ENCODE measurements at regions not wholly inside any gene's neighbourhood (a gene's known extent, or its start where the extent isn't known, plus 50 kb on each side); places are given as distances from the start of the nearest gene placed in this dataset.

GRCh38 chr4:169826634-169827187, 69.0 kb upstream of the HPF1 start:
- H3K9ac ChIP-seq (replicated peaks in 1 of 4; ENCODE audit: extremely low read depth in 1 of 4, low read depth in 3 of 4, low read length in 3 of 4), result no peak overlapping the region
- H3K4me1 ChIP-seq (replicated peaks in 1 of 4; ENCODE audit: control insufficient read depth in 3 of 4, insufficient read depth in 4 of 4, low read length in 3 of 4), result no peaks in the 10 kb centered on the region
- no peak overlapping the region for H2AK5ac ChIP-seq (ENCODE audit: low read depth, low read length)
- FAIRE-seq (no peak), DNase-seq (ENCODE audit: low read depth in 1 of 2, low spot score in 2 of 2) (no peak)
- H2BK120ac ChIP-seq (replicated peaks; ENCODE audit: low read depth, low read length), result no peak overlapping the region
- no peaks in the 10 kb centered on the region for H3K79me1 ChIP-seq (ENCODE audit: low read depth, low read length)
- no peak overlapping the region for H3K56ac ChIP-seq (replicated peaks; ENCODE audit: insufficient read length, low read depth, low read length)
- no peak overlapping the region for H3K4me2 ChIP-seq (ENCODE audit: insufficient read depth in 1 of 2, low read depth in 2 of 2, low read length in 2 of 2)
- H4K8ac ChIP-seq (ENCODE audit: extremely low read depth, insufficient read depth, low read length), result no peak overlapping the region
- 90% methylated on average over 6 of the region's 6 CpGs; no CpG with 5 or more reads in 1 of the 2 experiments for WGBS, 2 experiments (ENCODE audit: extremely low coverage in 1 of 2, insufficient coverage in 1 of 2, insufficient read length in 1 of 2, insufficient replicate concordance in 2 of 2, low coverage in 1 of 2, low lambda C conversion rate in 2 of 2, missing lambda C conversion rate in 1 of 2)
- H3K27me3 ChIP-seq (replicated peaks in 1 of 4; ENCODE audit: control insufficient read depth in 3 of 4, extremely low read depth in 1 of 4, insufficient read depth in 3 of 4, low read length in 3 of 4), result no peaks in the 10 kb centered on the region
- TF ChIP-seq SIRT6 (IDR thresholded peaks at IDR 0.05; ENCODE audit: low read length) (no peak), GTF2F1 (IDR thresholded peaks at IDR 0.05; ENCODE audit: borderline replicate concordance, low read depth, low read length) (no peak), RXRA (IDR thresholded peaks at IDR 0.05; ENCODE audit: insufficient read depth, low read depth, low read length) (no peak), EGR1 (IDR thresholded peaks at IDR 0.05; ENCODE audit: borderline replicate concordance, low read depth, low read length) (no peak), JUND (IDR thresholded peaks at IDR 0.05; ENCODE audit: low read length) (no peak), SUZ12 (IDR thresholded peaks at IDR 0.05; ENCODE audit: low read length) (no peak), CBX5 (IDR thresholded peaks at IDR 0.05; ENCODE audit: low read depth, low read length) (no peak), BCL11A (IDR thresholded peaks at IDR 0.05; ENCODE audit: low read depth in 2 of 2, low read length in 2 of 2) (no peak), TAF7 (optimal IDR thresholded peaks at IDR 0.05; ENCODE audit: borderline replicate concordance, low read depth, low read length) (no peak), SP1 (IDR thresholded peaks at IDR 0.05; ENCODE audit: low read depth, low read length) (no peak)
- no peak overlapping the region for H3K14ac ChIP-seq (ENCODE audit: insufficient read length)
- H2BK15ac ChIP-seq (ENCODE audit: low read length), result no peak overlapping the region
- no peaks in the 10 kb centered on the region for H3K79me2 ChIP-seq (ENCODE audit: control insufficient read depth in 1 of 2, insufficient read depth in 2 of 2, low read length in 2 of 2)
- POLR2A ChIA-PET (ENCODE audit: partially characterized antibody), result no interaction called here
- H3K4me3 ChIP-seq (ENCODE audit: extremely low read depth in 1 of 4, insufficient read depth in 2 of 4, low read depth in 3 of 4, low read length in 4 of 4), result no peak overlapping the region
- H3K9me3 ChIP-seq (ENCODE audit: insufficient read depth in 2 of 2, low read depth in 1 of 2, low read length in 1 of 2), result peaks cover 0 to 12% of the 10 kb centered on the region in 2 experiments; a peak in 2 of 4 replicates
- H3K23ac ChIP-seq (ENCODE audit: insufficient read length), result no peak overlapping the region
- no peak overlapping the region for H3K4ac ChIP-seq (replicated peaks; ENCODE audit: insufficient read length, low read depth, low read length)
- H2BK12ac ChIP-seq (ENCODE audit: low read depth, low read length), result no peak overlapping the region
- no peak overlapping the region for H2BK20ac ChIP-seq (ENCODE audit: low read length)
- H2BK5ac ChIP-seq (ENCODE audit: low read depth, low read length), result no peak overlapping the region
- CTCF ChIA-PET (ENCODE audit: partially characterized antibody), result interaction anchor here (0.6 to 2.6 kb wide), 4 partner anchors 11 to 703 kb away, joined by 3 to 11 read pairs (median 3); no protein-coding TSS in a partner anchor
- no peaks in the 10 kb centered on the region for H4K20me1 ChIP-seq (replicated peaks in 1 of 2; ENCODE audit: control insufficient read depth in 1 of 2, insufficient read depth in 2 of 2, low read length in 2 of 2)
- no peaks in the 10 kb centered on the region for H3K23me2 ChIP-seq (ENCODE audit: low read depth, low read length)
- H4K91ac ChIP-seq (replicated peaks; ENCODE audit: insufficient read length, low read length), result no peak overlapping the region
- H2AFZ ChIP-seq (ENCODE audit: low read length), result no peak overlapping the region
- H3K27ac ChIP-seq (ENCODE audit: low read depth, low read length), result no peak overlapping the region
- H4K5ac ChIP-seq (ENCODE audit: insufficient read length, low read depth, low read length), result no peak overlapping the region
- no peak overlapping the region for H3K18ac ChIP-seq (ENCODE audit: extremely low read depth, low read length)
- no peaks in the 10 kb centered on the region for H3K36me3 ChIP-seq (ENCODE audit: control insufficient read depth in 2 of 4, insufficient read depth in 4 of 4, low read length in 3 of 4)

Measured in H1 (cell line).